Psoas muscle (tissue), 7 donors: ENCODE measurements at regions not wholly inside any gene's neighbourhood (a gene's known extent, or its start where the extent isn't known, plus 50 kb on each side); places are given as distances from the start of the nearest gene placed in this dataset.

Source experiments
- ATAC-seq, 4 donors: fragments of 200-7000 bp; cut with Tn5 transposase; one replicate each; pipeline ENCODE4 v1.9.1; 2020; ENCODE audit warnings: moderate library complexity in 3 of 4, mild to moderate bottlenecking in 2 of 4
- DNase-seq, 2 donors: peaks; one replicate each; pipeline ENCODE4 v3.0.0-alpha.2; 2020
- H3K27ac ChIP-seq: fragments of 200-600 bp; one replicate; pipeline ENCODE4 v1.8.0; 2022
- H3K27me3 ChIP-seq, 3 donors: fragments of 200-600 bp in 1 of 3; one replicate each; pipeline versions ENCODE4 v1.6.1 to v1.8.0; 2013 to 2022; ENCODE audit warnings: low read length in 2 of 3, mild to moderate bottlenecking in 2 of 3, moderate library complexity in 1 of 3; ENCODE audit not compliant: insufficient read depth in 3 of 3
- H3K36me3 ChIP-seq, 2 donors: fragments of 200-600 bp in 1 of 2; one replicate each; pipeline versions ENCODE4 v1.6.1 to v1.8.0; 2013 to 2022; ENCODE audit warnings: low read depth in 1 of 2, mild to moderate bottlenecking in 1 of 2, moderate library complexity in 1 of 2; ENCODE audit not compliant: insufficient read depth in 1 of 2
- H3K4me1 ChIP-seq: fragments of 200-600 bp; one replicate; pipeline ENCODE4 v1.8.0; 2022
- H3K4me3 ChIP-seq: fragments of 200-600 bp; one replicate; pipeline ENCODE4 v1.8.0; 2022; ENCODE audit warnings: mild to moderate bottlenecking
- H3K9me3 ChIP-seq: fragments of 200-600 bp; one replicate; pipeline ENCODE4 v1.8.0; 2022
- WGBS, 3 donors: extraction: QIAGEN DNeasy Blood & Tissue Kit; methylation state at CpG; one replicate each; pipeline versions ENCODE4 v1.1.6 to v1.1.7; 2013; 5-methylcytosine and 5-hydroxymethylcytosine counted together
- intact Hi-C, 2 donors: fragments of 100-400 bp; cut with DNase I; formaldehyde crosslinking; loops; one replicate each; pipeline versions ENCODE4 v1.11.0 to v1.14.2; 2022
- TF ChIP-seq, protein P1 (sequence below): fragments of 200-600 bp; IDR thresholded peaks from one replicate; pipeline ENCODE4 v1.8.0; 2022; ENCODE audit warnings: antibody characterized with exemption
- donor health status: healthy with polysubstance abuse.
- donor health status: DM: no; HTN: no; CAD: no; lungs with moderate emphysema.
- donor health status: Bipolar disorder and iron deficiency.
- donor health status: healthy.
- donor health status: DM: yes; HTN: yes; CAD: no.
- donor health status: DM: no; HTN: no; CAD: no.
- donor health status: DM: yes; HTN: yes; CAD: no.

DNA sequence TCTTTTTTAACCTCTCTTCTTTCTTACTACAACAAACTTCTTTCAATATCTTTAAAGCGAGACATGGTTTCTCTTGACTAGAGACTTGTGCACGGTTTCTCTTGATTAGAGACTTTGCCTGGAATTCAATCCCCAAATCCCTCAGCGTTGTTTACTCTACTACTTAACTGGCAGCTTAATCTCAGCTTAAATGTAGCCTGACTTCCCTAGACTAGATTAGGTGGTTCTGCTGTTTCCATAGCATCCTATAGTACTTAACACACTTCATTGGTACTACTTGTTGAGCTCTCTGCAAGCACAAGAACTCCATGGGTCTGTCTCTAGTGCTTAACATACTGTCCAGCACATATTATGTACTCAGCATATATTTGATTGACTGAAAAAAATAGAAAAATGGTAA is 168.2 kb upstream of the GPR149 start:
- Histone ChIP-seq H3K27me3 (no peaks in the 10 kb centered on the region), H3K27ac (no peak overlapping the region), H3K9me3 (no peaks in the 10 kb centered on the region), H3K4me3 (no peak overlapping the region), H3K36me3 (no peaks in the 10 kb centered on the region), H3K4me1 (no peaks in the 10 kb centered on the region)
- TF ChIP-seq, protein P1, sequence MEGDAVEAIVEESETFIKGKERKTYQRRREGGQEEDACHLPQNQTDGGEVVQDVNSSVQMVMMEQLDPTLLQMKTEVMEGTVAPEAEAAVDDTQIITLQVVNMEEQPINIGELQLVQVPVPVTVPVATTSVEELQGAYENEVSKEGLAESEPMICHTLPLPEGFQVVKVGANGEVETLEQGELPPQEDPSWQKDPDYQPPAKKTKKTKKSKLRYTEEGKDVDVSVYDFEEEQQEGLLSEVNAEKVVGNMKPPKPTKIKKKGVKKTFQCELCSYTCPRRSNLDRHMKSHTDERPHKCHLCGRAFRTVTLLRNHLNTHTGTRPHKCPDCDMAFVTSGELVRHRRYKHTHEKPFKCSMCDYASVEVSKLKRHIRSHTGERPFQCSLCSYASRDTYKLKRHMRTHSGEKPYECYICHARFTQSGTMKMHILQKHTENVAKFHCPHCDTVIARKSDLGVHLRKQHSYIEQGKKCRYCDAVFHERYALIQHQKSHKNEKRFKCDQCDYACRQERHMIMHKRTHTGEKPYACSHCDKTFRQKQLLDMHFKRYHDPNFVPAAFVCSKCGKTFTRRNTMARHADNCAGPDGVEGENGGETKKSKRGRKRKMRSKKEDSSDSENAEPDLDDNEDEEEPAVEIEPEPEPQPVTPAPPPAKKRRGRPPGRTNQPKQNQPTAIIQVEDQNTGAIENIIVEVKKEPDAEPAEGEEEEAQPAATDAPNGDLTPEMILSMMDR, result no peak
- intact Hi-C loops, result no loop called here
- ATAC-seq (no peak), DNase-seq (no peak)
- 68 to 76% (median 75%) methylated on average over 3 of the region's 3 CpGs for WGBS, 3 donors

DNA sequence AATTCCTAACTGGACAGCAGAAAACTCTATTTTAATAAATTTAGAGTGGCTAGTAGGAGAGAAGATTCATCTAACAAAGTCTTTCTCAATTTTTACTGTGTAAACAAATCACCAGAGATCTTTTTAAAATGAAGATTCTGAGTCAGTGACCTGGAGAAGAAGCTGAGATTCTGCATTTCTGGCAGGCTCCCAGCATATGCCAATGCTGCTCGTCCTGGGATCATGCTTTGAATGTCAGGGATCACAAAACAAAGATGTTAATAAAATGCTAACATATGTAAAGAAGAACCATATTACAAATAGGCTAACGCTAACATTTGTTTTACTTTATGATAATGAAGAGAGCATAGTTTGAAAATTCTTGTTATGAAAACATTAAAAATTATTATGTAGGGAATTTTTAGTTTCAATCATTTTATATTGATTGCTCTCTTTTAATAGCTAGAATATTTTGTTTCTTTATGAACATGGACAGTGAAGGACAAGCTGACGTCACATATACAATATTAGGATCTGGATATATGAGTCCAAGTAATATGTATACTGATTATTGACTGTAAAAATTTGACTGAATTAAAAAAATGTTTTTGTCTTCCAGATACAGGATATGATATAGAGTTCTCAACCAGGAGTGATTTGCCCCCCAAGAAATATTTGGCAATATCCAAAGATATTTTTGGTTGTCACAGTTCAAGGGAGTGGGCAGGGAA is 160.8 kb upstream of the GPR149 start:
- 65 to 71% (median 69%) methylated on average over 3 of the region's 3 CpGs for WGBS, 3 donors
- no peak for DNase-seq
- TF ChIP-seq, protein P1, result no peak
- H3K36me3 ChIP-seq, result no peaks in the 10 kb centered on the region
- no peaks in the 10 kb centered on the region for H3K27me3 ChIP-seq
- H3K27ac ChIP-seq, result no peak overlapping the region
- no peak overlapping the region for H3K4me3 ChIP-seq
- H3K9me3 ChIP-seq, result no peaks in the 10 kb centered on the region
- intact Hi-C loops, result no loop called here
- no peak for ATAC-seq
- H3K4me1 ChIP-seq, result no peaks in the 10 kb centered on the region

DNA sequence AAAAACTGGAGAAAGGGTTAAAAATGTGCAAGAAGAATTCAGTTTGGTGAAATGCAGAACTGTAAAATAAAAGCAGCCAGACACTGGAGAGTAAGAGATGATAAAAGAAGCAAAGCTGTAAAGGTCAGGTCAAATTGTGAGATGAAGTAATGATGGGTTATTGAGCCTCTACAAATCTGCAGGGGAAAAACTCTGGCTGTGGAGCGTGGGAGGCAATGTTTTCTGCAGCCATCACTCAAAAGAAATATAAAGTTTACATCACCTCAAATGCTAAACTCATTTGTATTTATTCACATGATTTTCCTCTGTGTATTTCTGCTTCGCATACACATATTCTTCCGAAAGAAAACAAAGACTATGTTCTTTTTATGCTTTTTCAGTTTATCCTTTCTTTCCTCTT is 158.8 kb upstream of the GPR149 start:
- H3K9me3 ChIP-seq, result no peaks in the 10 kb centered on the region
- no peaks in the 10 kb centered on the region for H3K27me3 ChIP-seq
- 71 to 77% (median 76%) methylated on average over 3 of the region's 3 CpGs for WGBS, 3 donors
- TF ChIP-seq, protein P1, result no peak
- H3K36me3 ChIP-seq, result no peaks in the 10 kb centered on the region
- no peak overlapping the region for H3K27ac ChIP-seq
- intact Hi-C loops, result no loop called here
- no peaks in the 10 kb centered on the region for H3K4me1 ChIP-seq
- H3K4me3 ChIP-seq, result no peak overlapping the region
- no peak for ATAC-seq
- no peak for DNase-seq

DNA sequence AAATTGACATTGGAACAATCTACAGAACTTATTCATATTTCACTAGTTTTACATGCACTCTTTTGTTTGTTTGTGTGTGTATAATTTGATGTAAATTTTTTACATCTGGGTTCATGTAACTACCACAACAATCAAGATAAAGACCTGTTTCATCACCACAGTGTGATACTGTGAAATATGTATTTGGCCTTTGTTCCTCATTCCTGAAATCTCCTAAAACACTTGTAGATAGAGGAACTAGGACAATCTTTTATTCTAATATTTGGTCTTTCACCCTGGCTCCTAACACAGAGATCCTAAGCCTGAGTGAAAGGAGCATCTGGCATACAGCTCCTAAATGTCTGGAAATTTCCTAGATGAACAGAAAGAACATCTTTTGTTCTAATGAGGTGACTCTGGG is 155.0 kb upstream of the GPR149 start:
- no peaks in the 10 kb centered on the region for H3K27me3 ChIP-seq
- intact Hi-C loops, result no loop called here
- no peaks in the 10 kb centered on the region for H3K4me1 ChIP-seq
- no peaks in the 10 kb centered on the region for H3K9me3 ChIP-seq
- DNase-seq, result no peak
- TF ChIP-seq, protein P1, result no peak
- no peaks in the 10 kb centered on the region for H3K36me3 ChIP-seq
- no peak overlapping the region for H3K27ac ChIP-seq
- no peak for ATAC-seq
- H3K4me3 ChIP-seq, result no peak overlapping the region

DNA sequence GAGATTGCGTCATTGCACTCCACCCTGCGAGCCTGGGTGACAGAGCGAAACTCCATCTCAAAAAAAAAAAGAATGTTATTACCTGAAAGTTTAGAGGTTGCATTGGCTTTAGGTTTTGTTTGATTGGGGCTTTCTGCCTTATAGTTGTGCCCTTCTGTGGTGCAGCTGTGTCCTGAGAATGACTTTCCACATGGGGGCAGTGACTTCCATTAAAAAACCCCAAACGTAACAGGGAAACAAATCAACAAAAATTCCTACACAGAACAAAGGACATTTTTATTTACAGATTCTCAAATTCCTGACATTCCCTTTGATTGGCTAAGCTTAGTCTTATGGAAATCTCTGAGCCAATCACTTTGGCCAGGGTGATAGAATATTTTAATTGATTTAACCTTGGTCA is 154.1 kb upstream of the GPR149 start:
- no peak for DNase-seq

More for the DNA sequence above, 154.1 kb upstream of the GPR149 start:
- TF ChIP-seq, protein P1, result no peak
- Histone ChIP-seq H3K9me3 (no peaks in the 10 kb centered on the region), H3K27me3 (no peaks in the 10 kb centered on the region), H3K4me1 (no peaks in the 10 kb centered on the region), H3K36me3 (no peaks in the 10 kb centered on the region), H3K27ac (no peak overlapping the region), H3K4me3 (no peak overlapping the region)
- 74 to 77% (median 75%) methylated on average over 4 of the region's 4 CpGs for WGBS, 3 donors
- no peak for ATAC-seq
- intact Hi-C loops, result no loop called here
